Stimulated activated naive B cell treated with anti-CD40 and anti-IgM and Interleukin-4, amounts not matched to agents 10 μg/mL and 1 μg/mL and 100 μg/mL, for 72 hours (primary cell): ENCODE measurements at regions not wholly inside any gene's neighbourhood (a gene's known extent, or its start where the extent isn't known, plus 50 kb on each side); places are given as distances from the start of the nearest gene placed in this dataset.

Experiments
- ATAC-seq, 2 donors: fragments of 150-1000 bp; cut with Tn5 transposase; replicated peaks; 2 replicates each; pipeline ENCODE4 v1.10.0; 2021; ENCODE audit warnings: moderate library complexity in 1 of 2
- DNase-seq: peaks from one replicate; pipeline ENCODE4 v3.0.0; 2021
- H3K27ac Mint-ChIP-seq: one replicate; pipeline ENCODE4 v1.8.0; 2022; ENCODE audit warnings: mild to moderate bottlenecking, mixed read lengths
- H3K27me3 Mint-ChIP-seq, 2 donors: one replicate each; pipeline ENCODE4 v1.8.0; 2022; ENCODE audit warnings: mixed read lengths in 2 of 2
- H3K36me3 Mint-ChIP-seq, 2 donors: one replicate each; pipeline ENCODE4 v1.8.0; 2022; ENCODE audit warnings: mixed read lengths in 2 of 2, mild to moderate bottlenecking in 1 of 2
- H3K4me1 Mint-ChIP-seq, 2 donors: one replicate each; pipeline ENCODE4 v1.8.0; 2022; ENCODE audit warnings: mixed read lengths in 2 of 2, mild to moderate bottlenecking in 1 of 2
- H3K4me3 Mint-ChIP-seq, 2 donors: one replicate each; pipeline ENCODE4 v1.8.0; 2022; ENCODE audit warnings: mild to moderate bottlenecking in 2 of 2, mixed read lengths in 2 of 2, moderate library complexity in 1 of 2
- H3K9me3 Mint-ChIP-seq, 2 donors: one replicate each; pipeline ENCODE4 v1.8.0; 2022; ENCODE audit warnings: mixed read lengths in 2 of 2, mild to moderate bottlenecking in 1 of 2

- H3K4me1 Mint-ChIP-seq, result no peaks in the 10 kb centered on the region
- ATAC-seq, result no peak
- no peak overlapping the region for H3K27ac Mint-ChIP-seq
- peaks cover 3 to 9% of the 10 kb centered on the region in 2 donors for H3K9me3 Mint-ChIP-seq
- no peaks in the 10 kb centered on the region for H3K27me3 Mint-ChIP-seq
- H3K36me3 Mint-ChIP-seq, result no peaks in the 10 kb centered on the region
- DNase-seq, result no peak
- H3K4me3 Mint-ChIP-seq, result no peak overlapping the region
Observed at GRCh38 chr10:56085406-56086122, 275.5 kb downstream of the ZWINT start.

- no peak overlapping the region for H3K4me3 Mint-ChIP-seq
- peaks cover 0 to 9% of the 10 kb centered on the region in 2 donors for H3K9me3 Mint-ChIP-seq
- H3K27me3 Mint-ChIP-seq, result no peaks in the 10 kb centered on the region
- ATAC-seq, result no peak
- H3K4me1 Mint-ChIP-seq, result no peaks in the 10 kb centered on the region
- no peak for DNase-seq
- H3K36me3 Mint-ChIP-seq, result no peaks in the 10 kb centered on the region
- no peak overlapping the region for H3K27ac Mint-ChIP-seq
Observed at GRCh38 chr10:56082169-56082568, 278.9 kb downstream of the ZWINT start.

DNA sequence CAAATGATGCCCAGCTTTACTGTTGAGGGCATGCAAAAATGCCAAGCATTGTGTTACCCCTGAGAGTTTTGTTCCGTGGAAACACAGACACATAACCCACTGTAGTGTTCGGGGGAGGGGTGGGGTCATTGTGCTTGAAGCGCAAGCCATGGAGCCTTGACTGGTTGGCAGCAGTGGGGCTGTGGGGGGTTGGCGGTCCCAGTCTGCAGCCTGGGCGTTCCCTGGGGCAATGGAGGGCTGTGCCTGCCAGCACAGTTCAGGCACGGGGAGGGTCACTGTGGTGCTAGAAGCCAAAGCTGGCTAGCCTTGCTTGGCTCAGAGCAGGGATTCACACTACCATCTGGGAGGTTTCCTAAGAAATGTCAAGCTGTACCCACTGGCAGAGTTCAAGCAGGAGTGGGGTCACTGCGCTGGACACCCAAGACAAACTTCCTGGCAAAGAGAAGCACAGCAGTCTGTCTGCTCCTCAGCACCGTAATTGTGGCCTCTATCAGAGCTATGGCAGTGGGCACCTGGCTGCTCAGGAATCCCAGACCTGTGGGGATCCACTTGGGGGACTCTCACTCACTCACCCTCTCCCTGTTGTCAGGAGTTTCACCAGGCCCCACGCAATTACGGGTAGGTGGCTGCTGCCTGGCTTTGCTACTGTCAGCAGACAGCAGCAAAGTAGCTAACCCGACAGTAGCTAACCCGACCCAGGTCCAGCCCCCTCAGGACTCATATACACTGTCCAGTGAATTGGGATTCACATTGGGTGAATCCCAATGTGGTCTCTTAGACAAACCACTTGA is 292.4 kb downstream of the ZWINT start:
- Mint-ChIP-seq H3K36me3 (no peaks in the 10 kb centered on the region), H3K27me3 (no peaks in the 10 kb centered on the region), H3K4me3 (no peak overlapping the region), H3K4me1 (no peaks in the 10 kb centered on the region), H3K9me3 (peaks cover 0 to 1% of the 10 kb centered on the region in 2 donors), H3K27ac (no peak overlapping the region)
- DNase-seq (no peak), ATAC-seq (no peak)

DNA sequence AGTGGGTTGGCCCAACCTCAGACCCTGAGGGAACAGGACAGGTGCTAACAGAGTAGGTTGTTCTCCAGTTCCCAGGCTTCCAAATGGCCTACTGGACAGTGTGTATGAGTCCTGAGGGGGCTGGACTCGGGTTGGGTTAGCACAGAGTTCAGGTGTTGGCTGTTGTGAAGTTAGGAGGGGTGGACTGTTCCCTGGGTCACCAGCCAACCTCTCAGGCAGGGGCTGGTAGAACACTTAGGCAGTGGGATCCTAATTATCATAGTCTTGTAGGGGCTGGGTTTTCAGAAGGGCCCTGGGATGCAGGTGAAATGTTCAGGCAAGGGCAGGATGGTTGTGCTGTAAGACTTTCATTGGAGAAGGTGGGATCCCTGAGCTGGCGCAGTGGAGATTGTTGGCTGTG is 293.0 kb downstream of the ZWINT start:
- H3K27ac Mint-ChIP-seq, result no peak overlapping the region
- H3K36me3 Mint-ChIP-seq, result no peaks in the 10 kb centered on the region
- H3K4me3 Mint-ChIP-seq, result no peak overlapping the region
- no peaks in the 10 kb centered on the region for H3K4me1 Mint-ChIP-seq
- no peaks in the 10 kb centered on the region for H3K27me3 Mint-ChIP-seq
- ATAC-seq (peak in 1 of 2 donors; percentile 12), DNase-seq (no peak)
- peaks cover 0 to 1% of the 10 kb centered on the region in 2 donors for H3K9me3 Mint-ChIP-seq

DNA sequence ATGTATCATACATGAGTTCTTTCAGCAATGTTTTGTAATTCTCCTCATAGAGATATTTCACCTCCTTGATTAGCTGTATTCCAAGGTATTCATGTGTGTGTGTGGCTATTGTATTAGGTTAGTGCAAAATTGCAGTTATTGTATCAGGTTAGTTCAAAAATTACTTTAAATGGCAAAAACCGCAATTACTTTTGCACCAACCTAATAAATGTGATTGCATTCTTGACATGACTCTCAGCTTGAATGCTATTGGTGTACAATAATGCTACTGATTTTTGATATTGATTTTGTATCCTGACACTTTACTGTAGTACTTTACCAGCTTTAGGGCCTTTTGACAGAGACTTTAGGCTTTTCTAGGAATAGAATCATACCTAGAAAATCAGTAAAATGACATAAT is 297.4 kb downstream of the ZWINT start:
- H3K4me3 Mint-ChIP-seq, result no peak overlapping the region
- H3K4me1 Mint-ChIP-seq, result no peaks in the 10 kb centered on the region
- peaks cover 0 to 3% of the 10 kb centered on the region in 2 donors for H3K9me3 Mint-ChIP-seq
- H3K36me3 Mint-ChIP-seq, result no peaks in the 10 kb centered on the region
- DNase-seq (no peak), ATAC-seq (no peak)
- no peaks in the 10 kb centered on the region for H3K27me3 Mint-ChIP-seq
- no peak overlapping the region for H3K27ac Mint-ChIP-seq

DNA sequence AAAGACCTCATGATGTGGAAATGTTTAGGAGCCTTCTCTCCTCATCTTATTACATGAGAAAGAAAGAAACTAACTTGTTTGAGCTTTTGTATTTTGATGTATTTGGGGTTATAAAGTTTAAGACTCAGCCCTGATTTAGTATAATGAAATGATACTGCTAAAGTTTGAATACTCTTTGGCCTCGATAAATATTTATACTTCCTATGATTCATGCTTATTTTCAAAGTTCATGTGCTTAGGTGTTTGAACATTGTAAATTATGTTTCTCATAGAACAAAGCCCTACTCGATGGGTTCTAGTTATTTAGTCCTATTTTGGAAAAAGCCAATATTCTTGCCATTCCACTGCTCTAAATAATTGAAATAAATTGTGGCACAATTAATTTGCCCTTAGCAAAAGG is 303.2 kb downstream of the ZWINT start:
- Mint-ChIP-seq H3K27me3 (no peaks in the 10 kb centered on the region), H3K36me3 (no peaks in the 10 kb centered on the region), H3K9me3 (peaks cover 4 to 7% of the 10 kb centered on the region in 2 donors), H3K4me1 (no peaks in the 10 kb centered on the region), H3K27ac (no peak overlapping the region), H3K4me3 (no peak overlapping the region)
- DNase-seq, result no peak
- no peak for ATAC-seq

DNA sequence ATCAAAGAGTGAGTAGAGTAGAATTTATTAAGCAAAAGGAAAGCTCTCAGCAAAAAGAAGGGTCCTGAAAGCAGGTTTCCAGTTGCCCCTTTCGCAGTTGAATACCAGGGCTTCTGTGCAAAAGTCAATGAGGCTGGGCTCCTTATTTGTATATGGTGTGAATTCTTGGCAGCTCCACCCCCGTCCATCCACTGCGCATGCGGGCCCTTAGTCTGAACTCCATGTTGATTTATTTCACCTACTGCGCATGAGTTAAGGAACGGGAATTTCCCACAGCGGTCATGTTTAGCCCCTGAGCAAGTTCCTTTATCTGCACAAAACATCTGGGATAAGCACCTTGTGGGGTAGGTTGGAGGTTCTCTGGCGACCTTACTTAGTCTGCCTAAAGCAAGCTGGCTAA is 325.6 kb downstream of the ZWINT start:
- Mint-ChIP-seq H3K27ac (no peak overlapping the region), H3K4me3 (no peak overlapping the region), H3K36me3 (no peaks in the 10 kb centered on the region), H3K4me1 (no peaks in the 10 kb centered on the region), H3K27me3 (no peaks in the 10 kb centered on the region), H3K9me3 (peaks cover 0 to 3% of the 10 kb centered on the region in 2 donors)
- DNase-seq (no peak), ATAC-seq (no peak)

GRCh38 chr10:56028298-56029132 is 332.5 kb downstream of the ZWINT start:
- H3K27me3 Mint-ChIP-seq, result no peaks in the 10 kb centered on the region
- ATAC-seq (no peak), DNase-seq (no peak)
- H3K36me3 Mint-ChIP-seq, result no peaks in the 10 kb centered on the region
- H3K4me1 Mint-ChIP-seq, result no peaks in the 10 kb centered on the region
- H3K4me3 Mint-ChIP-seq, result no peak overlapping the region
- H3K27ac Mint-ChIP-seq, result no peak overlapping the region
- H3K9me3 Mint-ChIP-seq, result peaks cover 0 to under 1% of the 10 kb centered on the region in 2 donors

GRCh38 chr10:56012101-56012500 is 349.0 kb downstream of the ZWINT start:
- peaks cover 2 to 3% of the 10 kb centered on the region in 2 donors for H3K9me3 Mint-ChIP-seq
- H3K4me3 Mint-ChIP-seq, result no peak overlapping the region
- H3K4me1 Mint-ChIP-seq, result no peaks in the 10 kb centered on the region
- no peak overlapping the region for H3K27ac Mint-ChIP-seq
- no peaks in the 10 kb centered on the region for H3K27me3 Mint-ChIP-seq
- ATAC-seq (no peak), DNase-seq (no peak)
- no peaks in the 10 kb centered on the region for H3K36me3 Mint-ChIP-seq

DNA sequence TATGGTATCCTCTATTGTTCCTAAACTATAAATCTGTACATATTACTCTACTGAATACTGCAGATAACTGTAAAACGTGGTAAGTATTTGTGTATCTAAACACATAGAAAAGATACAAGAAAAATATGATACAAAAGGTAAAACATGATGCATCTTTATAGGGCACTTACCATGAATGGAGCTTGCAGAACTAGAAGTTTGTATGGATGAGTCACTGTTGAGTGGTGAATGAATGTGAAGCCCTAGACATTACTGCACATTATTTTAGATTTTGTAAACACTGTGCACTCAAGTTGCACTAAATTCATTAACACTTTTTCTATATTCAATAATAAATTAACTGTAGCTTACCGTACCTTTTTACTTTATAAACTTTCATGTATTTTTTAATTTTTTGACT is 357.5 kb downstream of the ZWINT start:
- H3K27ac Mint-ChIP-seq, result no peak overlapping the region
- no peaks in the 10 kb centered on the region for H3K9me3 Mint-ChIP-seq
- ATAC-seq (no peak), DNase-seq (no peak)
- no peaks in the 10 kb centered on the region for H3K4me1 Mint-ChIP-seq
- H3K36me3 Mint-ChIP-seq, result no peaks in the 10 kb centered on the region
- H3K4me3 Mint-ChIP-seq, result no peak overlapping the region
- no peaks in the 10 kb centered on the region for H3K27me3 Mint-ChIP-seq

DNA sequence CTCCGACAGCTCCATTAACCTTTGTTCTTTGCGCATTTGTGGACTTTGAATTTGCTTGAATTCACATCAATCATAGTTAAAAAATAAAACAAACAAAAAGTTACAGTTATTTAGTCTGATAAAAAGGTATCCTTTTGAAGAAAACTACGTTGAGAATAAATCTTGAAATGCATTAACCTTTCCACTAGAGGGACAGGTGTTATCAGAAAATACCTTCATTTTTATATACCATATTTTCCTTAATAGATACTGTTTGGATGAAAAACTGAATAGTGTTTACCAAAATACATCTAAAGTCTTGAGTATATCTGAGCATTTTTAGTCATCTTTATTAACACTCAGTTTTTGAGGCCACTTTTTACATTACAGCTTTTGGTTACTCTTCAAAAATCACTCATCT is 371.9 kb downstream of the ZWINT start:
- no peak for DNase-seq
- Mint-ChIP-seq H3K4me1 (no peaks in the 10 kb centered on the region), H3K27ac (no peak overlapping the region), H3K27me3 (no peaks in the 10 kb centered on the region), H3K4me3 (no peak overlapping the region), H3K9me3 (no peaks in the 10 kb centered on the region), H3K36me3 (no peaks in the 10 kb centered on the region)
- no peak for ATAC-seq

DNA sequence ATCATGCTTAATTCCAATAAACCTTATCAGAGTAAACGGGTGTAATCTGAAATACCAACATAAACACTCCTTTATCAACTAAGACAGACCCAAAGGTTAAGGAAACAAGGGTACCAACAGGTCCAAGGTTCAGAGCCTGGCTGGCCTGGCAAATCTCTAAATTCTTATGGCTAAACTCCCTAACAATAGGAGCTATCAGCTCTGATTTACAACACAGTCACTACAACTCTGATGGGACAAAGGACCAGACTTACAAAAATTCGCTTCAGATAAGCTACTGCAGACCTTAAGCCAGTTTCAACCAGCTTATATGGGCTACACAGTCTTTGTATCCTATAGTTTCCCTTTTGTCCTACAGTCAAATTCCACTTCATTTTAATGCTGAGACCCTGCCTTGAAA is 381.9 kb downstream of the ZWINT start:
- DNase-seq (no peak), ATAC-seq (no peak)
- H3K4me3 Mint-ChIP-seq, result no peak overlapping the region
- no peaks in the 10 kb centered on the region for H3K4me1 Mint-ChIP-seq
- no peak overlapping the region for H3K27ac Mint-ChIP-seq
- H3K36me3 Mint-ChIP-seq, result no peaks in the 10 kb centered on the region
- H3K9me3 Mint-ChIP-seq, result no peaks in the 10 kb centered on the region
- no peaks in the 10 kb centered on the region for H3K27me3 Mint-ChIP-seq

DNA sequence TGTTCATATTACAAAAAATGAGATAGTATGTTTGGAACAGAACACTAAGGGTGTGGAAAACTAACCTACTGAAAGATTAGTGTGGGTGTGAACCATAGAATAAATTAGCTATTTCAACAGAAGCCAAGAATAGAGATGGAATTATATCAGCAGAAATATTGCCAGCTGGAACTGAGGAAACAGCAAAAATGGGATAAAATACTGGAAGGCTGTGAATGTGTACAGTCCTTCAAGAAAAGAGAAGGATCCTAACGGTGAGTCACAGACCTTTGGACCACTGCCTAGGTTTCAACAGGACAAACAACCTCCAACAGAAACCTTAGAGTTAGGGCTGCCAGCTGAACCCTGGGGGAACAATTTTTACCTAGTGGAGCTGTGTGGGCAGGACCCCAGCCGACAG is 395.0 kb downstream of the ZWINT start:
- Mint-ChIP-seq H3K9me3 (peaks cover 3 to 4% of the 10 kb centered on the region in 2 donors), H3K27ac (no peak overlapping the region), H3K4me1 (no peaks in the 10 kb centered on the region), H3K36me3 (no peaks in the 10 kb centered on the region), H3K4me3 (no peak overlapping the region), H3K27me3 (no peaks in the 10 kb centered on the region)
- no peak for DNase-seq
- no peak for ATAC-seq

DNA sequence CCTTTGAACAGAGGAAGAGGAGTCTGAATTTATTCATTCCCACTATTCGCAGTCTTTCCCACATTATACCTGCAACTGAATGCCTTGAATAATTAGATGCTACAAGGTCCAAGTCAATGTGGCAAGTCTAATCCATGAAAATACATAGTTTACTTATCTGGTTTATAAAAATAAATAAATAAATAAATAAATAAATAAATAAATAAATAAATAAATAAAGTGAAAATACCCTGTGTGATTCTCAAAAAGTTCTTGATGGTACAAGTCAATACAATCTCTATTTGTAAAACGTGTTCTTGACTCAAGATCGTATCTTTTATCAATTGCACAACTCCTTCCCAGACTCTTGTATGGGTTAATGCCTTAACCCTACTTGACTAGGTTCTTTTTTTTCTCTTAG is 417.7 kb downstream of the ZWINT start:
- ATAC-seq (no peak), DNase-seq (no peak)
- H3K4me3 Mint-ChIP-seq, result no peak overlapping the region
- H3K36me3 Mint-ChIP-seq, result no peaks in the 10 kb centered on the region
- no peaks in the 10 kb centered on the region for H3K4me1 Mint-ChIP-seq
- peaks cover 4% of the 10 kb centered on the region in 2 donors for H3K9me3 Mint-ChIP-seq
- no peak overlapping the region for H3K27ac Mint-ChIP-seq
- no peaks in the 10 kb centered on the region for H3K27me3 Mint-ChIP-seq
